Breast epithelium (tissue), 3 donors: ENCODE measurements at regions not wholly inside any gene's neighbourhood (a gene's known extent, or its start where the extent isn't known, plus 50 kb on each side); places are given as distances from the start of the nearest gene placed in this dataset.

Experiments
- POLR2A ChIP-seq: fragments of 450-650 bp; IDR thresholded peaks from one replicate; pipeline ENCODE4 v1.6.1; 2016; ENCODE audit warnings: antibody characterized with exemption, mild to moderate bottlenecking, moderate library complexity
- POLR2AphosphoS5 ChIP-seq, 3 donors: sonication (generic); formaldehyde crosslinking; IDR thresholded peaks; one replicate each; pipeline ENCODE4 v1.6.1; 2017; ENCODE audit warnings: antibody characterized with exemption in 3 of 3
- TF ChIP-seq, protein P1 (sequence below), 3 donors: fragments of 450-650 bp; IDR thresholded peaks; one replicate each; pipeline ENCODE4 v1.5.1; 2016 to 2017; ENCODE audit warnings: antibody characterized with exemption in 3 of 3, mild to moderate bottlenecking in 3 of 3, moderate library complexity in 3 of 3

GRCh38 chr14:28163897-28164296 is 602.7 kb upstream of the FOXG1 start:
- TF ChIP-seq, protein P1, sequence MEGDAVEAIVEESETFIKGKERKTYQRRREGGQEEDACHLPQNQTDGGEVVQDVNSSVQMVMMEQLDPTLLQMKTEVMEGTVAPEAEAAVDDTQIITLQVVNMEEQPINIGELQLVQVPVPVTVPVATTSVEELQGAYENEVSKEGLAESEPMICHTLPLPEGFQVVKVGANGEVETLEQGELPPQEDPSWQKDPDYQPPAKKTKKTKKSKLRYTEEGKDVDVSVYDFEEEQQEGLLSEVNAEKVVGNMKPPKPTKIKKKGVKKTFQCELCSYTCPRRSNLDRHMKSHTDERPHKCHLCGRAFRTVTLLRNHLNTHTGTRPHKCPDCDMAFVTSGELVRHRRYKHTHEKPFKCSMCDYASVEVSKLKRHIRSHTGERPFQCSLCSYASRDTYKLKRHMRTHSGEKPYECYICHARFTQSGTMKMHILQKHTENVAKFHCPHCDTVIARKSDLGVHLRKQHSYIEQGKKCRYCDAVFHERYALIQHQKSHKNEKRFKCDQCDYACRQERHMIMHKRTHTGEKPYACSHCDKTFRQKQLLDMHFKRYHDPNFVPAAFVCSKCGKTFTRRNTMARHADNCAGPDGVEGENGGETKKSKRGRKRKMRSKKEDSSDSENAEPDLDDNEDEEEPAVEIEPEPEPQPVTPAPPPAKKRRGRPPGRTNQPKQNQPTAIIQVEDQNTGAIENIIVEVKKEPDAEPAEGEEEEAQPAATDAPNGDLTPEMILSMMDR (IDR thresholded peaks at IDR 0.05): no peak
- TF ChIP-seq POLR2A (no peak), POLR2AphosphoS5 (IDR thresholded peaks at IDR 0.05) (no peak)
